WTC11 (cell line): ENCODE measurements at regions not wholly inside any gene's neighbourhood (a gene's known extent, or its start where the extent isn't known, plus 50 kb on each side); places are given as distances from the start of the nearest gene placed in this dataset.

Experiments
- ETV6 ChIP-seq: sonication (generic); formaldehyde crosslinking; IDR thresholded peaks from 2 replicates; pipeline ENCODE4 v1.8.1; 2022; ENCODE audit warnings: mild to moderate bottlenecking, missing genetic modification reagents
- IRF2 ChIP-seq: sonication (generic); formaldehyde crosslinking; IDR thresholded peaks from 2 replicates; pipeline ENCODE4 v1.8.0; 2022; ENCODE audit warnings: low read depth, missing genetic modification reagents, borderline replicate concordance
- JUN ChIP-seq: sonication (generic); formaldehyde crosslinking; IDR thresholded peaks from 2 replicates; pipeline ENCODE4 v1.8.0; 2023; ENCODE audit warnings: mild to moderate bottlenecking, missing genetic modification reagents
- TCF7 ChIP-seq: sonication (generic); formaldehyde crosslinking; IDR thresholded peaks from 2 replicates; pipeline ENCODE4 v1.8.0; 2022; ENCODE audit warnings: mild to moderate bottlenecking, low read depth, missing genetic modification reagents, moderate library complexity
- TF ChIP-seq, protein P1 (sequence below): fragments of 200-600 bp; IDR thresholded peaks from 2 replicates; pipeline ENCODE4 v1.8.0; 2022; ENCODE audit warnings: antibody characterized with exemption

GRCh38 chr11:22089609-22090008 is 103.3 kb upstream of the ANO5 start:
- TF ChIP-seq, protein P1, sequence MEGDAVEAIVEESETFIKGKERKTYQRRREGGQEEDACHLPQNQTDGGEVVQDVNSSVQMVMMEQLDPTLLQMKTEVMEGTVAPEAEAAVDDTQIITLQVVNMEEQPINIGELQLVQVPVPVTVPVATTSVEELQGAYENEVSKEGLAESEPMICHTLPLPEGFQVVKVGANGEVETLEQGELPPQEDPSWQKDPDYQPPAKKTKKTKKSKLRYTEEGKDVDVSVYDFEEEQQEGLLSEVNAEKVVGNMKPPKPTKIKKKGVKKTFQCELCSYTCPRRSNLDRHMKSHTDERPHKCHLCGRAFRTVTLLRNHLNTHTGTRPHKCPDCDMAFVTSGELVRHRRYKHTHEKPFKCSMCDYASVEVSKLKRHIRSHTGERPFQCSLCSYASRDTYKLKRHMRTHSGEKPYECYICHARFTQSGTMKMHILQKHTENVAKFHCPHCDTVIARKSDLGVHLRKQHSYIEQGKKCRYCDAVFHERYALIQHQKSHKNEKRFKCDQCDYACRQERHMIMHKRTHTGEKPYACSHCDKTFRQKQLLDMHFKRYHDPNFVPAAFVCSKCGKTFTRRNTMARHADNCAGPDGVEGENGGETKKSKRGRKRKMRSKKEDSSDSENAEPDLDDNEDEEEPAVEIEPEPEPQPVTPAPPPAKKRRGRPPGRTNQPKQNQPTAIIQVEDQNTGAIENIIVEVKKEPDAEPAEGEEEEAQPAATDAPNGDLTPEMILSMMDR: no peak
- TF ChIP-seq TCF7 (CRISPR knock-in tag) (no peak), JUN (CRISPR knock-in tag) (no peak), ETV6 (CRISPR knock-in tag) (no peak), IRF2 (CRISPR knock-in tag) (no peak)
